EL (cell line): ENCODE measurements at regions not wholly inside any gene's neighbourhood (a gene's known extent, or its start where the extent isn't known, plus 50 kb on each side); places are given as distances from the start of the nearest gene placed in this dataset.
"Not testable (repeated sequence)": the region's sequence is repeated elsewhere in the genome, so short reads cannot be mapped to it uniquely, and the experiment has no call there.

Experiments
- DNase-seq: peaks from one replicate; pipeline ENCODE4 v3.0.0-alpha.2; 2016

GRCh38 chr12:131561891-131562684 is 148.8 kb upstream of the SFSWAP start:
- no peak for DNase-seq

DNA sequence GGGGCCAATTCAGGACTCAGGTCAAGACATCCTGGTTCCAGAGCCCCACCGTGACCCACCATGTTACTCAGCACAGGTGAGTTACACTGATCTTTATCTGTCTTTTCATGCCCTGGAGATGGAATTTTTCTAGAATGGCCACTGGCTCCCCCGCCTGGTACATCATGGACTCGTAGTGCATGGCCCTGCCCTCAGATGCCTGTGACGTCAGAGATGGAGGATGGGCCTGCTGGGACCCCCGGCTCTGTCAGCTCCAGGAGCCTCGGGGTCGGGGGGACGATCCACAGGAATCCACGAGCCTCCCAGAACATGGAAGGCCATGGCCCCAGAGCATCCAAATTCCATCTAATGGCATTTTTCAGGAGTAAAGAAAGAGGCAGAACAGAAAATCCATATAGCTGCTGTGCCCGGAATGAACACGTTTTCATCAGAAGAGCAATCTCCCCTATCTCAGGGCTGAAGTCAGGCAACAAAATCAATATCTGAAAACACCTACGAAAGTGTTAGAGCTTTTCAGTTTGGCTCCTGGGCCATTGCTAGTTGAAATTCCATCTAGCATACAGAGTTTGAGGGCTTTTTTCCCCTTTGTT is 146.7 kb upstream of the SFSWAP start:
- not testable (repeated sequence) for DNase-seq

DNA sequence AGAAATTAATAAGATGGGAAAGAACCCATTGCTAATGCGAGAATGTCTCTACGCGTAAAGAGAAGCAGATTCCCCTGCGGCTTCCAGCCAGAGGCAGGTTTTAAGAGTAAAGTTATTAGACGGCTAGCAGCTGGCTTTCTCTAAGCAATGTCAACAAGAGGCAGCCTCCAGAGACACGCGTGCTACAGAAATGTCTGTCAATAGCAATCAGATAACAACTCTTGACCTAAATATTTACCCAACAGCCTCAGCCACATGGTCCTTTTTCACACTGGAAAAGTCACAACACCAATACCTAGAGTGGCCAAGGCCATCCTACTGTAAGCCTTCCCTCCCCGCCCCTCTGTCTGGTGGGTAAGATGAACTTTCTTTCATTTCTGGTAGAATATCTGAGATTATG is 146.0 kb upstream of the SFSWAP start:
- no peak for DNase-seq

DNA sequence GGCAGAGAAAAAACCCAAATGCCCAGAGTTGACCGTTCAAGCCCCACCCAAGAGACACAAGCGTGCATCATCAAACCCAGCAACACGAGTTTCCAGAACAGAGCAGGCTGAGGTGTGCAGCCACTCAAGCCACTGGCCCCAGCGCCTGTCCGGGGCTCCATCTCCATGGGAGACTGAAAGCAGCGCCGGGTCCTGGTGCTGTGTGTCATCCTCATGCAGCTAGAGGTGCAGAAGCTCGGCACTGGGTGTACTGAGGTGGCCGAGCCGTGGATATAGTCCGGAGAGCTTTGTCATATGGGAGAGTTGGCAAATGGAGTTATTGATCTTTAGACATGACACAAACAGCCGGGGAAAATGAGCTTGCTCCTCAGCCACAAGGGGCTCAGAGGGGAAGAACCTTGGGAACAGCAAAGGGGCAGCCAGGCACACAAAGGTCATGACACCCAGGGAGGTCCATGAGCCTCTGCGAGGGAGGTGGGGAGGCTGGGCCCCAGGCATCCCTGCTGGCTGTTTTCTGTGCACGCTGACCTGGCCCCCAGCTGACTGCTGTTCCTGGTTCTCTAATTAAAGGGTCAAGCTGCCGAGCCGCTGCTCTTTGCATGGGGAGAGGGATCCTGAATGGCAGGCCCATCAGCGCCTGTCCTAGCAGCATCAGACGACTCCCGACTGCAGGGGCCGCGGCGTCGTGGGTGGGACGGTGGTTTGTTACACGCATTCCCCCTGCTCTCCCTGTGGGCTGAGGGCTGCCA is 145.4 kb upstream of the SFSWAP start:
- no peak for DNase-seq

DNA sequence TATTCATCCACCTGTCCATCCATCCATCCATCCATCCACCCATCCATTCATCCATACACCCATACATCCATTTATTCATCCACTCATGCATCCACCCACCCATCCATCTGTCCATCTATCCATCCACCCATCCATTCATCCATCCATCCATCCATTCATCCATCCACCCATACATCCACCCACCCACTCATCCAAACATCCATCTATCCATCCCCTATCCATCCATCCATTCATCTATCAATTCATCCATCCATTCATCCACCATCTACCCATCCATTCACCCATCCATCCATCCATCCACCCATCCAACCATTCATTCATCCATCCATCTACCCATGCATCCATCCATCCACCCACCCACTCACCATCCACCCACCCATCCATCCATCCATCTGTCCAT is 142.6 kb upstream of the SFSWAP start:
- DNase-seq: no peak

- no peak for DNase-seq
Measured at GRCh38 chr12:131570596-131570995, 140.3 kb upstream of the SFSWAP start.

DNA sequence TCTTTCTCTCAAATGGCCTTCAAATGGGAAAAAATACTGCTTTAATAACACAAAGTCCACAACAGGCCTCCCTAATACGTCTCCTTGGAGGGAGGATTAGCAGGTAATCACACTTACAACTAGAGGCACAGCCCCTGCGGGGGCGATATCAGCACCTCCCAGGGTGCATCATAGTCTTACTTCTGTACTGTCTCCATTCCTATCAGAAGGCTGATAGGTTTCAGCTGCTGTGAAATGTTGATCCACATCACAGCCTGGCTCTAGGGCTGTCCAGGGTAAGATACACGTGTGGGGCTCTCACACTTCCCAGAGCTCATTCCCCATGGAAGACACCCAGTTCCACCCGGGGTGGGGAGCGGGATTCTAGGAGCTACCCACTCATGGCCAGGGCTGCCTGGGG is 139.1 kb upstream of the SFSWAP start:
- DNase-seq: no peak

GRCh38 chr12:131572626-131573025 is 138.3 kb upstream of the SFSWAP start:
- DNase-seq: no peak

DNA sequence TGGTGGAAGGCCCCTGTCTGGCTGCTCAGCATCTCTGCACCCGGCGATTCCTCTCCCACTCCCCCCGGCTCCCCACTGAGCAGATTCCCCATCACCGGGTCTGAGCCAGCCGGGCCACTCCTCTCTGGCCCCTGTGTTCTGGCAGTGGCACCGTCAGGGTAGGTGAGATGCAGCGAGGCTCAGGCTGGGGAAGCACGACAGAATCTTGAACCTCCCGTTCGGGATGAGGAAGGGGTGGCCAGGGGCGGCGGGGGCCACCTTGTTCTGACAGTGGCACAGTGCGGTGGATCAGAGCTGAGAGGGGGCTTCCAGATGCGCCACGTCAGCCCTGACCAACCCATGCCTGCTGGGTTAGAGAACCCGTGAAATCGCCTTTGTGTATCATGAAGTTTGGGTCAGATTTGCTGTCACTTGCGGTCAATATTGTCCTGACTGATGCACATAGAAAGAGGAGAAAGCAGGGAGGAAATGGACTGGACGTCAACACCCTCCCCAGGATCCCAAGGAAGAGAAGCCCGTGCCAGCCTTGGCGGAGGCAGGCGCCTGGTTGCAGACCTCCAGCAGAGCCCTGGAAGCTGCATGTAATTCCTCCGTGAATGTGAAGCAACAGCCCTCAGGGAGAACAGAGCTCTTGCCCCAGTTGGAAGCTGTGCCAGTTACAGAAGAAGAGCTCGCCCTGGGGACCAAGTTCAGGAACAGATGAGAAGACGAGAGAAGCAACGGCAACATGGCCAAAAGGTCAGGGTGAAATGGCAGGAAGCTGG is 137.1 kb upstream of the SFSWAP start:
- DNase-seq: no peak

GRCh38 chr12:131574395-131574771 is 136.5 kb upstream of the SFSWAP start:
- no peak for DNase-seq

DNA sequence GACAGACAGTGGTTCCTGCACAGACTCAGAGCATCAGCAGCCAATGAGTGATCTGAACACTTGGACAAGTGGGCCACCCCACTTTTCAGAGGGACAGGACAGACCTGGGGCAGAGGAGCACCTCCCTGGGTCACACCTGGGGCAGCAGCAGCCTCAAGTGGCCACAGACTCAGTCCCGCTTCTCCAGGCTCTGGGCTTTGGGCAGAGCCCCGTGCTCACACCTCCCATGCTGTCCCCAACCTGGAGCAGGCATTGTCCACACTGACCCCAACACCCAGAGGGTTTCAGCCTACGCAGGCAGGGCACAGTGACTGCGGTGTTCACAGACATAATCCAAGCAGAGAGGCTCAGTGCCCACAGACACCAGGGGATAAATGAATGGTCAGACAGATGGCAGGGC is 135.5 kb upstream of the SFSWAP start:
- DNase-seq: no peak

- peak; percentile 44 for DNase-seq
Measured at GRCh38 chr12:131576734-131577133, 134.2 kb upstream of the SFSWAP start.

DNA sequence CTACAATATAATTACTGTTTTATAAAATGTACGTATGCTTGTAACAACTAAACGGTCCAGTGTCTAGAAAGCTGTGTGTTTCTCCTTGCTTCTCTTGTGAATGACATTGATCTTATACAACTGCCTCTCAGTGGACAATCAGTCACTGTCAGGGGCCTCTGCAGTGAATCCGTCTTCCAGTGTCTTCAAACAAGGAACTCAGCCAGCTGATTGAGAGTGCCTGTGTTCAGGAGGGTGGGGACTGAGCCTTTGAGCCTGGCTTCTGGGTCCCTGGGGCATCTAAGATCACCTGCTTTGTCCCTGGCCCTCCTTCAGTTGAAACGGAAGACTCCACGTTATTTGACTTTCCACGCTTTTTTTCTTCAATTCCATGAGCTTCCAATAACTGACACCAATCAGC is 133.1 kb upstream of the SFSWAP start:
- no peak for DNase-seq

GRCh38 chr12:131578828-131579470 is 131.9 kb upstream of the SFSWAP start:
- DNase-seq: no peak

DNA sequence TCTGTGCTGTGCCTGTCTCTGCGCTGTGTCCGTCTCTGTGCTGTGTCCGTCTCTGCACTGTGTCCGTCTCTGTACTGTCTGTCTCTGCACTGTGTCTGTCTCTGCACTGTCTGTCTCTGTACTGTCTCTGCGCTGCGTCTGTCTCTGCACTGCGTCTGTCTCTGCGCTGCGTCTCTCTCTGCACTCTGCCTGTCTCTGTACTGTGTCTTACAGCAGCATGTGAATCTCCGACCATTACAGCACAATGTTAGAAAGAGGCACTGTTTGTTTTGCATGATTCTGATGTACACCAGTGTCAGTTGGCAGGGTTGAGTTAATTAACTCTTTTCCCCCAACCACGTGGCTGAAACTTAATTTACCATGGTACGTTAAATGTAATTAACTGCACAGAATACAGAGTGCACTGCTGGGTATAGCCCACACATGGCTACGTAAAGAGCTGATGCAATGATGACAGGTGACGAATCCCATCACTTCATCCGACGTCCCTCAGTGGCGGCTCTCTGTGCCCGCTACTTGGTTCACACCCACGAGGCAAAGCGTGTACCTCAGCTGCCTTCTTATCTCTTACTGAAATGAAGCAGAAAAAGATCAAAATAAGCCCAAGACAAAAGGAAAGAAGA is 127.7 kb upstream of the SFSWAP start:
- DNase-seq: no peak

DNA sequence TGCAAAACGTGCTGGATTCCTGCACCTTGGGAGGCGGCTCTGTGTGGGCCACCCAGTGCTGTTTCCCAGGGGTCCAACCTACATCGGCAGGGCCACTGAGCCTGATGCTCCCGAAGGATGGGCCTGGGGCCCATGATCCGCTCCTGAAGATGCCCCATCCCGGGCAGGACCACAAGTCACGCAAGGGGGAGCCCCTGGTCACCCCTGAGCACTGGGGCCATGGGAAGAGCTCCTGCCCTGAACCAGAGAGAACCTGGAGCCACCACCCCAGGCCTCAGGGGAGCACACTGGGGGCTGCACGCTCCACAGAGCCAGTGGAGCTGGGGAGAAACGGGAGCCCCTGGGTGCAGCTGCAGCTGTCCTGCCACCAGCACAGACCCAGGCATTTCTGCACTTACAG is 124.6 kb upstream of the SFSWAP start:
- no peak for DNase-seq

GRCh38 chr12:131586761-131587160 is 124.1 kb upstream of the SFSWAP start:
- no peak for DNase-seq

- DNase-seq: no peak
Measured at GRCh38 chr12:131587565-131587964, 123.3 kb upstream of the SFSWAP start.

GRCh38 chr12:131589221-131589897 is 121.5 kb upstream of the SFSWAP start:
- no peak for DNase-seq

GRCh38 chr12:131589966-131590365 is 120.9 kb upstream of the SFSWAP start:
- DNase-seq: no peak

- no peak for DNase-seq
Measured at GRCh38 chr12:131591136-131591535, 119.8 kb upstream of the SFSWAP start.
